GM23338 (cell line): ENCODE measurements at regions not wholly inside any gene's neighbourhood (a gene's known extent, or its start where the extent isn't known, plus 50 kb on each side); places are given as distances from the start of the nearest gene placed in this dataset.

Source experiments
- CTCF ChIP-seq, 2 experiments: fragments of 200-600 bp in 1 of 2; sonication (generic) in 1 of 2; conservative IDR thresholded peaks; 2 replicates each; pipeline versions ENCODE4 v1.5.1 to v1.6.1; 2016 to 2017; ENCODE audit warnings: antibody characterized with exemption in 2 of 2, low read depth in 2 of 2, mild to moderate bottlenecking in 2 of 2, moderate library complexity in 1 of 2
- ETS1 ChIP-seq: IDR thresholded peaks from 2 replicates; pipeline ENCODE4 v1.6.1; 2016; ENCODE audit warnings: antibody characterized with exemption
- ZNF114 ChIP-seq: fragments of 250-450 bp; sonication (Bioruptor Pico); IDR thresholded peaks from 2 replicates; pipeline ENCODE4 v1.5.0; 2020; ENCODE audit warnings: mild to moderate bottlenecking, moderate library complexity
- TF ChIP-seq, protein P1 (sequence below): IDR thresholded peaks from one replicate; pipeline ENCODE4 v1.6.1; 2018; ENCODE audit warnings: antibody characterized with exemption; ENCODE audit not compliant: unreplicated experiment

GRCh38 chr5:58150926-58151325 is 309.0 kb downstream of the PLK2 start:
- TF ChIP-seq ZNF114 (CRISPR knock-in tag) (no peak), ETS1 (no peak), CTCF (conservative IDR thresholded peaks at IDR 0.05; ENCODE audit: low read depth in 2 of 2) (no peak)
- TF ChIP-seq, protein P1, sequence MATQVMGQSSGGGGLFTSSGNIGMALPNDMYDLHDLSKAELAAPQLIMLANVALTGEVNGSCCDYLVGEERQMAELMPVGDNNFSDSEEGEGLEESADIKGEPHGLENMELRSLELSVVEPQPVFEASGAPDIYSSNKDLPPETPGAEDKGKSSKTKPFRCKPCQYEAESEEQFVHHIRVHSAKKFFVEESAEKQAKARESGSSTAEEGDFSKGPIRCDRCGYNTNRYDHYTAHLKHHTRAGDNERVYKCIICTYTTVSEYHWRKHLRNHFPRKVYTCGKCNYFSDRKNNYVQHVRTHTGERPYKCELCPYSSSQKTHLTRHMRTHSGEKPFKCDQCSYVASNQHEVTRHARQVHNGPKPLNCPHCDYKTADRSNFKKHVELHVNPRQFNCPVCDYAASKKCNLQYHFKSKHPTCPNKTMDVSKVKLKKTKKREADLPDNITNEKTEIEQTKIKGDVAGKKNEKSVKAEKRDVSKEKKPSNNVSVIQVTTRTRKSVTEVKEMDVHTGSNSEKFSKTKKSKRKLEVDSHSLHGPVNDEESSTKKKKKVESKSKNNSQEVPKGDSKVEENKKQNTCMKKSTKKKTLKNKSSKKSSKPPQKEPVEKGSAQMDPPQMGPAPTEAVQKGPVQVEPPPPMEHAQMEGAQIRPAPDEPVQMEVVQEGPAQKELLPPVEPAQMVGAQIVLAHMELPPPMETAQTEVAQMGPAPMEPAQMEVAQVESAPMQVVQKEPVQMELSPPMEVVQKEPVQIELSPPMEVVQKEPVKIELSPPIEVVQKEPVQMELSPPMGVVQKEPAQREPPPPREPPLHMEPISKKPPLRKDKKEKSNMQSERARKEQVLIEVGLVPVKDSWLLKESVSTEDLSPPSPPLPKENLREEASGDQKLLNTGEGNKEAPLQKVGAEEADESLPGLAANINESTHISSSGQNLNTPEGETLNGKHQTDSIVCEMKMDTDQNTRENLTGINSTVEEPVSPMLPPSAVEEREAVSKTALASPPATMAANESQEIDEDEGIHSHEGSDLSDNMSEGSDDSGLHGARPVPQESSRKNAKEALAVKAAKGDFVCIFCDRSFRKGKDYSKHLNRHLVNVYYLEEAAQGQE: no peak
